ENCODE measurements at regions not wholly inside any gene's neighbourhood (a gene's known extent, or its start where the extent isn't known, plus 50 kb on each side); places are given as distances from the start of the nearest gene placed in this dataset.
"Not testable (repeated sequence)": the region's sequence is repeated elsewhere in the genome, so short reads cannot be mapped to it uniquely, and the experiment has no call there.

DNA sequence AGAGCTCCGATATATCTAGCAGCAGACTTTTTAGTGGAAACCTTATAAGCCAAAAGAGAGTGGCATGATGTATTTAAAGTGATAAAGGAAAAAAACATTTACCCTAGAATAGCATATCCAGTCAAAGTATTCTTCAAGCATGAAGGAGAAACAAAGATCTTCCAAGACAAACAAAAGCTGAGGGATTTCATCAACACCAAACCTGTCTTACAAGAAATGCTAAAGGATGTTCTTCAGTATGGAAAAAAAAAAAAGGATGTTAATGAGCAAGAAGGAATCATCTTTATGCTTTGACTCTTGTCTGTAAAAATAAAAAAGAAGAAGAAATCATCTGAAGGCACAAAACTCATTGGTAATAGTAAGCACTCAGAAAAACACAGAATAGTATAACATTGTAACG, 338.2 kb downstream of the TLE1 start:
- DNase-seq (ENCODE audit: low spot score): no peak

GRCh38 chr9:81344366-81344765, 345.0 kb downstream of the TLE1 start:
- no peak for DNase-seq (ENCODE audit: low spot score)

GRCh38 chr9:81335879-81336421, 353.4 kb downstream of the TLE1 start:
- no peak for DNase-seq (ENCODE audit: low spot score)

DNA sequence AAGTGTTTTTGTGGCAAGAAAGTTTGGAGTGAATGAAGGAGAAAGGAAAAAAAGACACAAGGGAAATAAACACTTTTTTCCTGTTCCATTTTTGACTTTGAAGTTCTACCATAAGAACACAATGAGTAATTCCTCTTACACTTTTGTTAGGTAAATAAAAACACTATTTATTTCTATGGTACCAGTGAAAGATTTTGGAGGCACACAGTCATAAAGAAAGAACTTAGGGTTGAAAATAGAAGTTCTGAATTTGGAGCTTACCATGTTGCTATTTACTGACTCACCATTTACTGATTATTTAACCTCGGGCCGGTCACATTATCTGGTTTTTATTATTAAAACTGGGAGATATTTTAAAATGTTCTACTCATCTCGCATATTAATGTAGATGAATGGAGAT, 367.8 kb downstream of the TLE1 start:
- no peak for DNase-seq (ENCODE audit: low spot score)

DNA sequence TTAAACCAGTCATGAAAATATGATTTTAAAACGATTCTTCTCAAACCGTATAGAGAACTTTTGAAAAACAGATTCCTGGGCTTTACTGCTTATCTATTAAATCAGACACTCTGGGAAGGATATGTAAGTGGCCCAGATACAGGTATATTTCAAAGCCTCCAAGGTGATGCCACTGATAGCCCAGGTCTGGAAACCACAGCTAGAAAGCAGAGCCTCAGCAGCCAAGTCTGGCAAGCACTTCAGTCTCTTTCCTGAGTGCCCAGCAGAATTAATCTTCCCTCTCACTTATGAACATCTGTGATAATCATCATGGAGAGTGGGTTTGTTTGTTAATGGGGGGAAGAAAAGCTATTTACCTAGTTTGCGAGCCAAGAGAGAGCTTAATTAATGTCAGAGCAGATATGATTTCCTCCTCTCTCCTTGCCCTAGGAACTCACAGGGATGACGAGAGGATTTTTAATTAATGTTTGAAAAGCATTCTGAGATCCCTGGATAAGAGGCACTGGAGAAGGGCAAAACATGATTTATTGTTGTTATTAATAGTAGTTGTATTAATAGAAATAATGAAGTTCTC, 368.4 kb downstream of the TLE1 start:
- no peak for DNase-seq (ENCODE audit: low spot score)

DNA sequence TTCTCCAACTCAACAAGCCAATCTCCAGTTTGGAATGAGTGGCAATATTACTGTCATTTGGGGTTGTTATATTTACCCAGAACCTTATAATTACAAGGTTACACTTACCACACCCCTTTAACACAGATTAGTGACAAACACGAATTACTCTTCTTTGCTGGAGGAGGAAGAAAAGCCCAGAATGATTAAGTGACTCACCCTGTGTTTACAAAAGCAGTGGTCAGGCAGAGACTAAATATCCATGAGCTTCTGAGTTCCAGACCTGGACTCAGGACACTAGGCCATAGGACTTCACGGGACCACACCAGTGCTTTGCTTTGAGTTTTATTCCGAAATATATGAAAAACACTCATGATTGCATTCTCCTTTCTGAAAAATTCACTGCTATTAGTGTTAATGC, 370.8 kb downstream of the TLE1 start:
- no peak for DNase-seq (ENCODE audit: low spot score)

- no peak for DNase-seq (ENCODE audit: low spot score)
These were observed 371.4 kb downstream of the TLE1 start for GRCh38 chr9:81317939-81318338.

DNA sequence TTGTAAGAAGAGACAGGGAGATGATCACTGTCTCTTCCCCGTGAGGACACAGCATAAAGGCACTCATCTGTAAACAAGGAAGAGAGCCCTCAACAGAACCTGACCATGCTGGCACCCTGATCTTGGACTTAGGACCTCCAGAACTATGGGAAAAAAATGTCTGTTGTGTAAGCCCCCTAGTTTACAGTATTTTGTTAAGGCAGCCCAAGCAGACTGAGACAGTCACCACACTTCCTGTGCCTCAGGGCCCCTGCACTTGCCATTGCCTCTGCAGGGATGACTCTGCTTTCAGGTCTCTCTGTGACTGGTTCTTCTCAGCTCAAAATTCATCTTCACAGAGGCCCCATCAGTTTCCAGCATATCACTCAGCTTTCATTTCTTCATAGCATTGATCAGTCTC, 372.1 kb downstream of the TLE1 start:
- no peak for DNase-seq (ENCODE audit: low spot score)

DNA sequence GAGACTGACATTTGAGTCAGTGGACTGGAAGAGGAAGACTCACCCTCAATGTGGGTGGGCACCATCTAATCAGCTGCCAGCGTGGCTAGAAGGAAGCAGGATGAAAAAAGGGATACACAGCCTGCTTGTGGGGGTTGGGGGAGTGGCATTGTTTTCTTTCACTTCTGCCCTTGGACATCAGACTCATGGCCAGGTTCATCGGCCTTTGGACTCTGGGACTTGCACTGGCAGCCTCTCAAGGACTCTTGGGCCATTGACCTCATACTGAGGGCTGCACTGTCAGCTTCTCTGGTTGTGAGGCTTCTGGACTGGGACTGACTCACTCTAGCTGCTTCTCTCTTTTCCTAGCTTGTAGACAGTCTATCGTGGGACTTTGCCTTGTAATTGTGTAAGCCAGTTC, 374.9 kb downstream of the TLE1 start:
- no peak for DNase-seq (ENCODE audit: low spot score)

- no peak for DNase-seq (ENCODE audit: low spot score)
These were observed 375.5 kb downstream of the TLE1 start for GRCh38 chr9:81313877-81314276.

- no peak for DNase-seq (ENCODE audit: low spot score)
These were observed 377.0 kb downstream of the TLE1 start for GRCh38 chr9:81312346-81312745.

- no peak for DNase-seq (ENCODE audit: low spot score)
These were observed 380.9 kb downstream of the TLE1 start for GRCh38 chr9:81308404-81308803.

DNA sequence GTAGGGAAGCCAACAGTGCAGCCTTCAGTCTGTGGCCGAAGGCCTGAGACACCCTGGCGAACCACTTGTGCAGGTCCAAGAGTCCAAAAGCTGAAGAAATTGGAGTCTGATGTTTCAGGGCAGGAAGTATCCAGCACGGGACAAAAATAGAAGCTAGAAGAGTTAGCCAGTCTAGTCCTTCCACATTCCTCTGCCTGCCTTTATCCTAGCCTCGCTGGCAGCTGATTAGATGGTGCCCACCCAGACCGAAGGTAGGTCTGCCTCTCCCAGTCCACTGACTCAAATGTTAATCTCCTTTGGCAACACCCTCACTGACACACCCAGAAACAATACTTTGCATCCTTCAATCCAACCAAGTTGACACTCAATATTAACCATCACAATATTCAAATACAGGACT, 381.6 kb downstream of the TLE1 start:
- not testable (repeated sequence) for DNase-seq (ENCODE audit: low spot score)

DNA sequence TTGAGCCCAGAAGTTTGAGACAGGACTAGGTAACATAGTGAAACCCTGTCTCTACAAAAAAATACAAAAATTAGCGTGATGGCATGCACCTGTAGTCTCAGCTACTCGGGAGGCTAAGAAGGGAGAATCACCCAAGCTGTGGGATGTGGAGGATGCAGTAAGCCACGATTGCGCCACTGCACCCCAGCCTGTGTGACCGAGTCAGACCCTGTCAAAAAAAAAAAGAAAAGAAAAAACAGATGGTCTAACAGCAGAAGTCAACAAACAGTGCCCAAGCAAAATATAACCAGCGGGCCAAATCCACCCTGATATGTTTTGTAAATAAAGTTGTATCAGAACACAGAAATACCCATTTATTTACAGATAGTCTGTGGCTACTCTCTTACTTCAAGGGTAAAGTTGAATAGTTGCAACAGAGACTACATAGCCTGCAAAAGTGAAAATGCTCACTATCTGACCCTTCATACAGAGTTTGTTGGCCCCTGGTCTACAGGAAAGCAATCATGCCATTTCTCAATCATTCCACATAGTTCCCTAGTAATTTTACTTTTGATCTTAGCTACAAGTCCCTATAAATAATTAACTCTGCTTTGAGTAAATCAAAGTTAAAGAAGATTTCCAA, 383.7 kb downstream of the TLE1 start:
- DNase-seq (ENCODE audit: low spot score): no peak

GRCh38 chr9:81303658-81304057, 385.7 kb downstream of the TLE1 start:
- DNase-seq (ENCODE audit: low spot score): no peak

GRCh38 chr9:81293651-81294050, 395.7 kb downstream of the TLE1 start:
- DNase-seq (ENCODE audit: low spot score): no peak

- no peak for DNase-seq (ENCODE audit: low spot score)
These were observed 397.1 kb downstream of the TLE1 start for GRCh38 chr9:81292056-81292805.

- DNase-seq (ENCODE audit: low spot score): no peak
These were observed 399.7 kb downstream of the TLE1 start for GRCh38 chr9:81289622-81290021.

GRCh38 chr9:81268048-81268447, 421.3 kb downstream of the TLE1 start:
- no peak for DNase-seq (ENCODE audit: low spot score)

- no peak for DNase-seq (ENCODE audit: low spot score)
These were observed 422.7 kb downstream of the TLE1 start for GRCh38 chr9:81266674-81267073.

DNA sequence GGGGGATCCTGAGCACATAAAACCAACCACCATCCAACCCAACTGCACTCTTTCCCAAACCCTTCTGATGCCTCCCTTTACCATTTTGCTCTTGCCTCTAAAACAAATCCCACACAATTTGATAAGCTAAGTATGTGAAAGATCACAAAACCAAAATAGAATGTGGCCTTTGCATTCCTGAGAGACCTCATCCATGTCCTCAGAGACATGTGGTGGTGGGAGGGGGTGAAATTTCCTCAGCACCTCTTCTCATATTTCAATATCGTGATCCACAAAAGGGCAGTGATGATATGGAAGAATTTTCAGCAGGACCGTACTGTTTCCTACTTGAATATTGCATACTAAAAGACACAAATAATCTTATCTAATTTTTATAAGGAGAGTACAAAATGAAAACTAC, 423.3 kb downstream of the TLE1 start:
- no peak for DNase-seq (ENCODE audit: low spot score)

DNA sequence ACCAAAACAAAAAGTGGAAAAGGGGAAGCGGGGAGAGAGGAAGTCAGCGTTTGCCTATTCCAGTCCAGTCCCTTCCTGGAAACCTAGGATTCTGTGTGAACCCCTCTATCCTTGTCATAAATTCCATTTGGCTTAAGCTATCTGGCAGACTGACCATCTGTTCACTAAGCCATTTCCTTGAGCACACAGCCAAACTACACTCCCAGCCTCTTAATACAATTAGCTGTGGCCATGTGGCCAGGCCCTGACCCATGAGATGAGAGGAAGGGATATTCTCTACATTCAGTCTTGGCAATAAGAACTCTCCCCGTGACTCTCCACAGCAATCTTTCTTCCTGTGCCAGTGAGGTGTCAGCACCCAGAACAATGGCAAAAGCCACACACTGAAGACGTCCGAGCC, 424.8 kb downstream of the TLE1 start:
- DNase-seq (ENCODE audit: low spot score): no peak

DNA sequence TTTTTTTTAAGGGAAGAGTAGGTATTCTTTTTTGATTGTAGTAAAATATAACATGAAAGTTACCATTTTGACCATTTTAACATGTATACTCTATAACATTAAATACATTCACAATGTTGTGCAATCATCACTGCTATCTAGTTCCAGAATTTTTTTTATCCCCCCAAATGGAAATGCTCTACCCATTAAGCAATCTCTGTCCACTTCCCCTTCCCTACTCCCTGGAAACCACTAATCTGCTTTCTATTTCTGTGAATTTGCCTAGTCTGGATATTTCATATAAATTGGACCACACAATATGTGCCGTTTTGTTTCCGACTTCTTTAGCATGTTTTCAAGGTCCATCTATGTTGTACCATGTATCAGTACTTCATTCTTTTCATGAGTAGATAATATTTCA, 429.5 kb downstream of the TLE1 start:
- no peak for DNase-seq (ENCODE audit: low spot score)

All from hematopoietic multipotent progenitor cell treated with erythropoietin and hydrocortisone succinate and interleukin-3 and kit ligand, for 15 days (in vitro differentiated cells).